Fibroblast of the aortic adventitia (primary cell): ENCODE measurements at regions not wholly inside any gene's neighbourhood (a gene's known extent, or its start where the extent isn't known, plus 50 kb on each side); places are given as distances from the start of the nearest gene placed in this dataset.
"Not testable (repeated sequence)": the region's sequence is repeated elsewhere in the genome, so short reads cannot be mapped to it uniquely, and the experiment has no call there.

Source experiments
- DNase-seq: peaks from one replicate; pipeline ENCODE4 v3.0.0-alpha.2; 2010; ENCODE audit warnings: low read depth
- H3K4me3 ChIP-seq: 2 replicates; pipeline ENCODE4 v1.5.1; 2011; ENCODE audit warnings: low read depth, mild to moderate bottlenecking, control low read depth, low read length, moderate library complexity
- CTCF ChIP-seq: IDR thresholded peaks from 2 replicates; pipeline ENCODE4 v1.5.1; 2011; ENCODE audit warnings: mild to moderate bottlenecking, low read length, control low read depth, inconsistent platforms; ENCODE audit not compliant: insufficient read depth

GRCh38 chr5:154646745-154647113, 108.4 kb upstream of the LARP1 start:
- no peak overlapping the region for H3K4me3 ChIP-seq
- no peak for TF ChIP-seq CTCF
- no peak for DNase-seq

GRCh38 chr5:154644745-154645411, 110.3 kb upstream of the LARP1 start:
- DNase-seq, result no peak
- TF ChIP-seq CTCF, result no peak

GRCh38 chr5:154642499-154643245, 112.5 kb upstream of the LARP1 start:
- peak; percentile 34 for DNase-seq
- no peak overlapping the region for H3K4me3 ChIP-seq
- TF ChIP-seq CTCF, result peak; percentile 73

More at GRCh38 chr5:154644745-154645411, 110.3 kb upstream of the LARP1 start:
- H3K4me3 ChIP-seq, result no peak overlapping the region

GRCh38 chr5:154640213-154640831, 114.9 kb upstream of the LARP1 start:
- peak; percentile 38 for DNase-seq
- not testable (repeated sequence) for H3K4me3 ChIP-seq
- peak; percentile 48 for TF ChIP-seq CTCF

- not testable (repeated sequence) for DNase-seq
Measured at GRCh38 chr5:154636786-154637185, 118.4 kb upstream of the LARP1 start.

GRCh38 chr5:154636271-154636670, 118.9 kb upstream of the LARP1 start:
- H3K4me3 ChIP-seq, DNase-seq: not testable (repeated sequence)

More at GRCh38 chr5:154636786-154637185, 118.4 kb upstream of the LARP1 start:
- not testable (repeated sequence) for H3K4me3 ChIP-seq

GRCh38 chr5:154633744-154634143, 121.4 kb upstream of the LARP1 start:
- not testable (repeated sequence) for DNase-seq, H3K4me3 ChIP-seq

- DNase-seq, result no peak
- TF ChIP-seq CTCF, result no peak
- H3K4me3 ChIP-seq, result no peak overlapping the region
Measured at GRCh38 chr5:154631141-154631540, 124.0 kb upstream of the LARP1 start.
